ENCODE measurements at regions not wholly inside any gene's neighbourhood (a gene's known extent, or its start where the extent isn't known, plus 50 kb on each side); places are given as distances from the start of the nearest gene placed in this dataset.

DNA sequence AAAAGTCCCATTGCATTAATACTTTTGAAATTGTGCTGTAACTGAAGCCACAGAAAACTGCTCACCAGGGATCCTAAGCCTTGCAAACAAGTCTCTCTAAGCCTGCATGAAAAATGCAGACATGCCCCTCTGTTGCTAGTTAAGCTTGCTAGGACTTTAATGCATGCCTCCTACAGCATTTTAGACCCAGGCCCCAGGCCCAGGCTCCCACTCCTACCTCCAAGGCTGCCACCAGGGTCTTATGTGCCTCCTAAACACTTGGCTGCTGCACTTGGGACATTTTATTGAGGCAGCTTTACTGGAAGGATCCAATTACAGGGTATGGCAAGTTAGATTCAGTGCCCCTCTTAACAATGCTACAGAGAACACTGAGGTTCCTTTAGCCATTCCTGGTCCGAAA lies 467.3 kb upstream of the CLINT1 start:
- Histone ChIP-seq H2AFZ (ENCODE audit: low read length) (no peak overlapping the region), H3K79me2 (ENCODE audit: control insufficient read depth, insufficient read depth, low read length) (no peaks in the 10 kb centered on the region), H3K9ac (ENCODE audit: insufficient read depth, low read length) (no peak overlapping the region), H3K4me1 (ENCODE audit: control insufficient read depth, extremely low read depth, insufficient read depth, low read length) (no peaks in the 10 kb centered on the region), H3K36me3 (ENCODE audit: control insufficient read depth, insufficient read depth, low read length) (no peaks in the 10 kb centered on the region), H3K9me3 (ENCODE audit: control insufficient read depth, insufficient read depth, low read depth, low read length) (no peaks in the 10 kb centered on the region), H3K4me2 (ENCODE audit: extremely low read depth, insufficient read depth, low read length) (no peak overlapping the region), H3K27ac (ENCODE audit: insufficient read depth, low read length) (no peak overlapping the region), H3K4me3 (replicated peaks in 1 of 4; ENCODE audit: control extremely low read depth in 1 of 4, insufficient read depth in 1 of 4, low read depth in 3 of 4, low read length in 4 of 4) (no peak overlapping the region), H3K27me3 (ENCODE audit: control insufficient read depth, insufficient read depth, low read length) (no peaks in the 10 kb centered on the region), H4K20me1 (ENCODE audit: control insufficient read depth, extremely low read depth, insufficient read depth, low read length) (no peaks in the 10 kb centered on the region)
- DNase-seq (ENCODE audit: low read depth in 2 of 2) = no peak
- TF ChIP-seq, protein P1, sequence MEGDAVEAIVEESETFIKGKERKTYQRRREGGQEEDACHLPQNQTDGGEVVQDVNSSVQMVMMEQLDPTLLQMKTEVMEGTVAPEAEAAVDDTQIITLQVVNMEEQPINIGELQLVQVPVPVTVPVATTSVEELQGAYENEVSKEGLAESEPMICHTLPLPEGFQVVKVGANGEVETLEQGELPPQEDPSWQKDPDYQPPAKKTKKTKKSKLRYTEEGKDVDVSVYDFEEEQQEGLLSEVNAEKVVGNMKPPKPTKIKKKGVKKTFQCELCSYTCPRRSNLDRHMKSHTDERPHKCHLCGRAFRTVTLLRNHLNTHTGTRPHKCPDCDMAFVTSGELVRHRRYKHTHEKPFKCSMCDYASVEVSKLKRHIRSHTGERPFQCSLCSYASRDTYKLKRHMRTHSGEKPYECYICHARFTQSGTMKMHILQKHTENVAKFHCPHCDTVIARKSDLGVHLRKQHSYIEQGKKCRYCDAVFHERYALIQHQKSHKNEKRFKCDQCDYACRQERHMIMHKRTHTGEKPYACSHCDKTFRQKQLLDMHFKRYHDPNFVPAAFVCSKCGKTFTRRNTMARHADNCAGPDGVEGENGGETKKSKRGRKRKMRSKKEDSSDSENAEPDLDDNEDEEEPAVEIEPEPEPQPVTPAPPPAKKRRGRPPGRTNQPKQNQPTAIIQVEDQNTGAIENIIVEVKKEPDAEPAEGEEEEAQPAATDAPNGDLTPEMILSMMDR (conservative IDR thresholded peaks at IDR 0.05 in 1 of 2, IDR thresholded peaks at IDR 0.05 in 1 of 2; ENCODE audit: low read depth in 1 of 2, low read length in 2 of 2) = no peak
- no peak for TF ChIP-seq EZH2 (IDR thresholded peaks at IDR 0.05; ENCODE audit: low read length, missing control alignments)

GRCh38 chr5:158324236-158324635 lies 465.3 kb upstream of the CLINT1 start:
- no peaks in the 10 kb centered on the region for H3K4me1 ChIP-seq (ENCODE audit: control insufficient read depth, extremely low read depth, insufficient read depth, low read length)
- H3K27ac ChIP-seq (ENCODE audit: insufficient read depth, low read length) = no peak overlapping the region
- H3K9ac ChIP-seq (ENCODE audit: insufficient read depth, low read length) = no peak overlapping the region
- no peak for DNase-seq (ENCODE audit: low read depth in 2 of 2)
- no peaks in the 10 kb centered on the region for H3K36me3 ChIP-seq (ENCODE audit: control insufficient read depth, insufficient read depth, low read length)
- H3K27me3 ChIP-seq (ENCODE audit: control insufficient read depth, insufficient read depth, low read length) = no peaks in the 10 kb centered on the region
- no peak overlapping the region for H3K4me2 ChIP-seq (ENCODE audit: extremely low read depth, insufficient read depth, low read length)
- H3K4me3 ChIP-seq (replicated peaks in 1 of 4; ENCODE audit: control extremely low read depth in 1 of 4, insufficient read depth in 1 of 4, low read depth in 3 of 4, low read length in 4 of 4) = no peak overlapping the region
- TF ChIP-seq, protein P1 (conservative IDR thresholded peaks at IDR 0.05 in 1 of 2, IDR thresholded peaks at IDR 0.05 in 1 of 2; ENCODE audit: low read depth in 1 of 2, low read length in 2 of 2) = no peak
- no peak for TF ChIP-seq EZH2 (IDR thresholded peaks at IDR 0.05; ENCODE audit: low read length, missing control alignments)
- no peaks in the 10 kb centered on the region for H3K79me2 ChIP-seq (ENCODE audit: control insufficient read depth, insufficient read depth, low read length)
- H3K9me3 ChIP-seq (ENCODE audit: control insufficient read depth, insufficient read depth, low read depth, low read length) = no peaks in the 10 kb centered on the region
- no peak overlapping the region for H2AFZ ChIP-seq (ENCODE audit: low read length)
- H4K20me1 ChIP-seq (ENCODE audit: control insufficient read depth, extremely low read depth, insufficient read depth, low read length) = no peaks in the 10 kb centered on the region

DNA sequence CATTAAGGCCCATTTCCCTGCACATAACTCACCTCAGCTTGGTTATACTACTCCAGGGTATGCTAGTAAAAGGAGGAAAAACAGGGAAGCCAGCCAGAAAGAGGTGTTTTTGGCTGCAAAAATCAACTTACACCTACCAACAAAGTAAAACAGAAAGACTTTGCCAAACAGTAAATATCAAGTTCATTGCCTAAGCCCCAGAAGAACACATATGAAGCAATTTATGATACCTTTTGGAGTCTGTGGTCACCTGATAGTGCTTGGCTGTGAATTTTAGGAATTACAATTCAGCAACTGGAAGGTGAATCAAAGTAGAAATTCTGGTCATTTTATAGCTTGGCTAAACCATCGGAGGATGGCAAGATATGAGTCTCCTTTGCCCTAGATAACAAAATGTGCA lies 463.7 kb upstream of the CLINT1 start:
- Histone ChIP-seq H3K9me3 (ENCODE audit: control insufficient read depth, insufficient read depth, low read depth, low read length) (no peaks in the 10 kb centered on the region), H3K27ac (ENCODE audit: insufficient read depth, low read length) (no peak overlapping the region), H3K27me3 (ENCODE audit: control insufficient read depth, insufficient read depth, low read length) (no peaks in the 10 kb centered on the region), H2AFZ (ENCODE audit: low read length) (no peak overlapping the region), H3K4me2 (ENCODE audit: extremely low read depth, insufficient read depth, low read length) (no peak overlapping the region), H3K36me3 (ENCODE audit: control insufficient read depth, insufficient read depth, low read length) (no peaks in the 10 kb centered on the region), H4K20me1 (ENCODE audit: control insufficient read depth, extremely low read depth, insufficient read depth, low read length) (no peaks in the 10 kb centered on the region), H3K4me3 (replicated peaks in 1 of 4; ENCODE audit: control extremely low read depth in 1 of 4, insufficient read depth in 1 of 4, low read depth in 3 of 4, low read length in 4 of 4) (no peak overlapping the region), H3K9ac (ENCODE audit: insufficient read depth, low read length) (no peak overlapping the region), H3K4me1 (ENCODE audit: control insufficient read depth, extremely low read depth, insufficient read depth, low read length) (no peaks in the 10 kb centered on the region), H3K79me2 (ENCODE audit: control insufficient read depth, insufficient read depth, low read length) (no peaks in the 10 kb centered on the region)
- DNase-seq (ENCODE audit: low read depth in 2 of 2) = no peak
- TF ChIP-seq EZH2 (IDR thresholded peaks at IDR 0.05; ENCODE audit: low read length, missing control alignments) = no peak
- TF ChIP-seq, protein P1 (conservative IDR thresholded peaks at IDR 0.05 in 1 of 2, IDR thresholded peaks at IDR 0.05 in 1 of 2; ENCODE audit: low read depth in 1 of 2, low read length in 2 of 2) = no peak
